Activated CD4-positive, alpha-beta T cell treated with anti-CD3 and anti-CD28 coated beads for 48 hours (primary cell): ENCODE measurements at regions not wholly inside any gene's neighbourhood (a gene's known extent, or its start where the extent isn't known, plus 50 kb on each side); places are given as distances from the start of the nearest gene placed in this dataset.
A peak's percentile ranks its signal among the peaks of the same experiment; 100 is the strongest.

Experiments used
- DNase-seq: peaks from one replicate; pipeline ENCODE4 v3.0.0-alpha.2; 2020

GRCh38 chr9:19732441-19732951 is 56.3 kb downstream of the SLC24A2 start:
- DNase-seq, result no peak

GRCh38 chr9:19728101-19728500 is 60.7 kb downstream of the SLC24A2 start:
- DNase-seq, result no peak

GRCh38 chr9:19725970-19726369 is 62.9 kb downstream of the SLC24A2 start:
- no peak for DNase-seq

- no peak for DNase-seq
Measured at GRCh38 chr9:19720377-19720776, 68.5 kb downstream of the SLC24A2 start.

GRCh38 chr9:19703702-19704101 is 85.1 kb downstream of the SLC24A2 start:
- no peak for DNase-seq

GRCh38 chr9:19701991-19702390 is 86.8 kb downstream of the SLC24A2 start:
- no peak for DNase-seq

- DNase-seq, result no peak
Measured at GRCh38 chr9:19701274-19701673, 87.6 kb downstream of the SLC24A2 start.

GRCh38 chr9:19700699-19701098 is 88.1 kb downstream of the SLC24A2 start:
- no peak for DNase-seq

- DNase-seq, result no peak
Measured at GRCh38 chr9:19699756-19700155, 89.1 kb downstream of the SLC24A2 start.

GRCh38 chr9:19698960-19699359 is 89.9 kb downstream of the SLC24A2 start:
- DNase-seq, result no peak

GRCh38 chr9:19694601-19695000 is 94.2 kb downstream of the SLC24A2 start:
- DNase-seq, result no peak

GRCh38 chr9:19690128-19690527 is 98.7 kb downstream of the SLC24A2 start:
- DNase-seq, result no peak

- DNase-seq, result no peak
Measured at GRCh38 chr9:19689328-19690101, 99.3 kb downstream of the SLC24A2 start.

- DNase-seq, result no peak
Measured at GRCh38 chr9:19683715-19684114, 105.1 kb downstream of the SLC24A2 start.

GRCh38 chr9:19682397-19682796 is 106.4 kb downstream of the SLC24A2 start:
- DNase-seq, result no peak

- DNase-seq, result no peak
Measured at GRCh38 chr9:19681846-19682245, 107.0 kb downstream of the SLC24A2 start.

GRCh38 chr9:19677924-19678323 is 110.9 kb downstream of the SLC24A2 start:
- no peak for DNase-seq

GRCh38 chr9:19675492-19675891 is 113.3 kb downstream of the SLC24A2 start:
- no peak for DNase-seq

GRCh38 chr9:19666575-19666974 is 122.3 kb downstream of the SLC24A2 start:
- no peak for DNase-seq

GRCh38 chr9:19665146-19665863 is 123.5 kb downstream of the SLC24A2 start:
- peak; percentile 23 for DNase-seq

GRCh38 chr9:19663570-19663969 is 125.3 kb downstream of the SLC24A2 start:
- DNase-seq, result no peak

- no peak for DNase-seq
Measured at GRCh38 chr9:19662213-19662612, 126.6 kb downstream of the SLC24A2 start.

GRCh38 chr9:19660019-19660418 is 128.8 kb downstream of the SLC24A2 start:
- DNase-seq, result no peak

GRCh38 chr9:19656704-19657103 is 132.1 kb downstream of the SLC24A2 start:
- DNase-seq, result no peak
